Neural progenitor cell (in vitro differentiated cells): ENCODE measurements at regions not wholly inside any gene's neighbourhood (a gene's known extent, or its start where the extent isn't known, plus 50 kb on each side); places are given as distances from the start of the nearest gene placed in this dataset.

Source experiments
- DNase-seq: peaks from one replicate; pipeline ENCODE4 v3.0.0-alpha.2; 2016; ENCODE audit warnings: low spot score
- H2AFZ ChIP-seq: fragments of 200-600 bp; sonication (generic); replicated peaks from 2 replicates; pipeline ENCODE4 v1.6.1; 2016; ENCODE audit warnings: antibody characterized with exemption
- H3F3A ChIP-seq: fragments of 200-600 bp; sonication (generic); 2 replicates; pipeline ENCODE4 v1.6.1; 2016; ENCODE audit warnings: antibody characterized with exemption, low read depth
- H3K27ac ChIP-seq: fragments of 200-600 bp; sonication (generic); 2 replicates; pipeline ENCODE4 v1.5.1; 2016; ENCODE audit warnings: mild to moderate bottlenecking
- H3K27me3 ChIP-seq: fragments of 200-600 bp; sonication (generic); 2 replicates; pipeline ENCODE4 v1.6.1; 2016; ENCODE audit warnings: mild to moderate bottlenecking, moderate library complexity
- H3K36me3 ChIP-seq: fragments of 200-600 bp; sonication (generic); 2 replicates; pipeline ENCODE4 v1.5.1; 2016
- H3K4me1 ChIP-seq: fragments of 200-600 bp; sonication (generic); 2 replicates; pipeline ENCODE4 v1.6.1; 2016; ENCODE audit warnings: mixed run types
- H3K4me2 ChIP-seq: fragments of 200-600 bp; sonication (generic); 2 replicates; pipeline ENCODE4 v1.6.1; 2016
- H3K4me3 ChIP-seq: fragments of 200-600 bp; sonication (generic); 2 replicates; pipeline ENCODE4 v1.5.1; 2016
- H3K79me2 ChIP-seq: fragments of 200-600 bp; sonication (generic); 2 replicates; pipeline ENCODE4 v1.6.1; 2016; ENCODE audit warnings: low read depth
- H3K9ac ChIP-seq: fragments of 200-600 bp; sonication (generic); 2 replicates; pipeline ENCODE4 v1.6.1; 2016
- H3K9me3 ChIP-seq: fragments of 200-600 bp; sonication (generic); 2 replicates; pipeline ENCODE4 v1.5.1; 2016; ENCODE audit warnings: low read depth
- H4K20me1 ChIP-seq: fragments of 200-600 bp; sonication (generic); 2 replicates; pipeline ENCODE4 v1.6.1; 2016; ENCODE audit warnings: low read depth
- H3K27ac Mint-ChIP-seq: 3 replicates; pipeline ENCODE4 v1.8.0; 2021; ENCODE audit warnings: mixed read lengths
- H3K27me3 Mint-ChIP-seq: 2 replicates; pipeline ENCODE4 v1.8.0; 2022; ENCODE audit warnings: low read depth, mild to moderate bottlenecking, inconsistent platforms, moderate library complexity, mixed read lengths; ENCODE audit not compliant: insufficient read depth
- H3K36me3 Mint-ChIP-seq: 3 replicates; pipeline ENCODE4 v1.8.0; 2021; ENCODE audit warnings: mixed read lengths
- H3K4me1 Mint-ChIP-seq: 3 replicates; pipeline ENCODE4 v1.8.0; 2021; ENCODE audit warnings: mixed read lengths
- H3K4me3 Mint-ChIP-seq: 3 replicates; pipeline ENCODE4 v1.8.0; 2021; ENCODE audit warnings: mild to moderate bottlenecking, moderate library complexity, mixed read lengths
- H3K9me3 Mint-ChIP-seq: 3 replicates; pipeline ENCODE4 v1.8.0; 2020; ENCODE audit warnings: mixed read lengths
- CTCF ChIP-seq: fragments of 200-600 bp; sonication (generic); IDR thresholded peaks from 2 replicates; pipeline ENCODE4 v1.5.1; 2017; ENCODE audit warnings: antibody characterized with exemption, mild to moderate bottlenecking
- EZH2 ChIP-seq: fragments of 200-600 bp; sonication (generic); IDR thresholded peaks from 2 replicates; pipeline ENCODE4 v1.6.1; 2017; ENCODE audit warnings: antibody characterized with exemption, mild to moderate bottlenecking, moderate library complexity
- EZH2phosphoT487 ChIP-seq: fragments of 200-600 bp; sonication (generic); IDR thresholded peaks from 2 replicates; pipeline ENCODE4 v1.6.1; 2017; ENCODE audit warnings: antibody characterized with exemption

GRCh38 chr5:3157214-3157613 lies 405.7 kb upstream of the IRX2 start:
- Histone ChIP-seq H2AFZ (no peak overlapping the region), H3K36me3 (no peaks in the 10 kb centered on the region), H3K9ac (no peak overlapping the region), H4K20me1 (no peaks in the 10 kb centered on the region), H3K79me2 (no peaks in the 10 kb centered on the region), H3K9me3 (no peaks in the 10 kb centered on the region), H3K4me2 (no peak overlapping the region), H3K27me3 (no peaks in the 10 kb centered on the region), H3K27ac (no peak overlapping the region), H3F3A (no peaks in the 10 kb centered on the region), H3K4me1 (no peaks in the 10 kb centered on the region), H3K4me3 (no peak overlapping the region)
- no peaks in the 10 kb centered on the region for H3K36me3 Mint-ChIP-seq
- no peak for DNase-seq
- no peak overlapping the region for H3K4me3 Mint-ChIP-seq
- H3K27me3 Mint-ChIP-seq = peaks cover 5% of the 10 kb centered on the region
- TF ChIP-seq EZH2phosphoT487 (no peak), CTCF (no peak), EZH2 (no peak)
- peaks cover 10% of the 10 kb centered on the region for H3K9me3 Mint-ChIP-seq
- H3K4me1 Mint-ChIP-seq = peaks cover 12% of the 10 kb centered on the region
- no peak overlapping the region for H3K27ac Mint-ChIP-seq

GRCh38 chr5:3155717-3156116 lies 404.2 kb upstream of the IRX2 start:
- Histone ChIP-seq H4K20me1 (no peaks in the 10 kb centered on the region), H3K27ac (no peak overlapping the region), H3F3A (no peaks in the 10 kb centered on the region), H3K9ac (no peak overlapping the region), H3K4me3 (no peak overlapping the region), H3K9me3 (no peaks in the 10 kb centered on the region), H2AFZ (no peak overlapping the region), H3K36me3 (no peaks in the 10 kb centered on the region), H3K4me1 (no peaks in the 10 kb centered on the region), H3K27me3 (no peaks in the 10 kb centered on the region), H3K4me2 (no peak overlapping the region), H3K79me2 (no peaks in the 10 kb centered on the region)
- no peak for TF ChIP-seq CTCF
- TF ChIP-seq EZH2phosphoT487 = no peak
- Mint-ChIP-seq H3K4me3 (no peak overlapping the region), H3K9me3 (peaks cover 8% of the 10 kb centered on the region), H3K36me3 (no peaks in the 10 kb centered on the region), H3K27me3 (peaks cover 6% of the 10 kb centered on the region), H3K4me1 (peaks cover 10% of the 10 kb centered on the region), H3K27ac (no peak overlapping the region)
- DNase-seq = no peak

GRCh38 chr5:3155046-3155445 lies 403.6 kb upstream of the IRX2 start:
- no peak for DNase-seq

More at GRCh38 chr5:3155046-3155445, 403.6 kb upstream of the IRX2 start:
- peaks cover 7% of the 10 kb centered on the region for H3K9me3 Mint-ChIP-seq
- no peaks in the 10 kb centered on the region for H3K36me3 ChIP-seq
- no peak for TF ChIP-seq EZH2phosphoT487
- TF ChIP-seq EZH2 = no peak
- no peak for TF ChIP-seq CTCF
- H3K4me1 ChIP-seq = no peaks in the 10 kb centered on the region
- no peaks in the 10 kb centered on the region for H3F3A ChIP-seq
- no peak overlapping the region for H3K27ac Mint-ChIP-seq
- no peaks in the 10 kb centered on the region for H3K27me3 ChIP-seq
- no peaks in the 10 kb centered on the region for H3K9me3 ChIP-seq
- H3K9ac ChIP-seq = no peak overlapping the region
- H3K4me3 ChIP-seq = no peak overlapping the region
- no peak overlapping the region for H3K4me3 Mint-ChIP-seq
- no peaks in the 10 kb centered on the region for H3K79me2 ChIP-seq
- H3K27ac ChIP-seq = no peak overlapping the region
- no peaks in the 10 kb centered on the region for H3K36me3 Mint-ChIP-seq
- H3K4me1 Mint-ChIP-seq = peaks cover 14% of the 10 kb centered on the region
- no peaks in the 10 kb centered on the region for H4K20me1 ChIP-seq
- peaks cover 4% of the 10 kb centered on the region for H3K27me3 Mint-ChIP-seq
- H2AFZ ChIP-seq = no peak overlapping the region
- no peak overlapping the region for H3K4me2 ChIP-seq
